ENCODE measurements at regions not wholly inside any gene's neighbourhood (a gene's known extent, or its start where the extent isn't known, plus 50 kb on each side); places are given as distances from the start of the nearest gene placed in this dataset.

DNA sequence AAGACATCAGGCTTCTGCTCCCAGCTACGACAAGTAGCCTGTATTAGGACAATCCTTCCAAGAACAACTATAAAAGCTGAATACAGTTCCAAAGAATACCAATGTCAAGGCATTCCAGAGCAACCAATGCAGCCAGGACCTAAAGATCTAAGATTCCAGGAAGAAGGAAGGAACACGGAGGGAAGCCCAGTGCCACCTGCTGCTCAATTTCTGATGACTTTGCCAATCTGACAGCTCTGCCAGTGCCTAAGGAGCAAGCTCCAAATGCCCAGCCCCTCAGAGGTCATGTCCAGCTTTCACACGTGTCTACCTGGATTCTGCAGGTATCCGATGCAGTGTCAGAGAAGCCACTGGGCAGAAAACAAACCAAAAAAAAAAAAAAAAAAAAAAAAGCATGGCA lies 164.4 kb downstream of the IRS2 start:
- Histone ChIP-seq H2AFZ (ENCODE audit: low read length) (no peak overlapping the region), H3F3A (ENCODE audit: insufficient read depth, low read length) (no peaks in the 10 kb centered on the region), H3K9ac (ENCODE audit: low read length) (no peak overlapping the region), H3K79me2 (ENCODE audit: insufficient read depth, low read length) (no peaks in the 10 kb centered on the region), H3K36me3 (ENCODE audit: insufficient read depth, low read length) (no peaks in the 10 kb centered on the region), H3K9me2 (ENCODE audit: low read depth, low read length) (no peaks in the 10 kb centered on the region), H3K4me2 (ENCODE audit: low read length) (no peak overlapping the region), H3K4me3 (ENCODE audit: low read depth, low read length, poor library complexity, severe bottlenecking) (no peak overlapping the region), H3K9me3 (ENCODE audit: low read length) (no peaks in the 10 kb centered on the region), H3K27ac (ENCODE audit: low read depth, low read length, poor library complexity, severe bottlenecking) (no peak overlapping the region), H4K20me1 (ENCODE audit: insufficient read depth, low read length) (no peaks in the 10 kb centered on the region), H3K4me1 (ENCODE audit: insufficient read depth, low read length, severe bottlenecking) (no peaks in the 10 kb centered on the region), H3K27me3 (ENCODE audit: insufficient read depth, low read length) (no peaks in the 10 kb centered on the region)
- no peak for TF ChIP-seq EZH2 (IDR thresholded peaks at IDR 0.05; ENCODE audit: borderline replicate concordance, low read length)
- TF ChIP-seq, protein P1, sequence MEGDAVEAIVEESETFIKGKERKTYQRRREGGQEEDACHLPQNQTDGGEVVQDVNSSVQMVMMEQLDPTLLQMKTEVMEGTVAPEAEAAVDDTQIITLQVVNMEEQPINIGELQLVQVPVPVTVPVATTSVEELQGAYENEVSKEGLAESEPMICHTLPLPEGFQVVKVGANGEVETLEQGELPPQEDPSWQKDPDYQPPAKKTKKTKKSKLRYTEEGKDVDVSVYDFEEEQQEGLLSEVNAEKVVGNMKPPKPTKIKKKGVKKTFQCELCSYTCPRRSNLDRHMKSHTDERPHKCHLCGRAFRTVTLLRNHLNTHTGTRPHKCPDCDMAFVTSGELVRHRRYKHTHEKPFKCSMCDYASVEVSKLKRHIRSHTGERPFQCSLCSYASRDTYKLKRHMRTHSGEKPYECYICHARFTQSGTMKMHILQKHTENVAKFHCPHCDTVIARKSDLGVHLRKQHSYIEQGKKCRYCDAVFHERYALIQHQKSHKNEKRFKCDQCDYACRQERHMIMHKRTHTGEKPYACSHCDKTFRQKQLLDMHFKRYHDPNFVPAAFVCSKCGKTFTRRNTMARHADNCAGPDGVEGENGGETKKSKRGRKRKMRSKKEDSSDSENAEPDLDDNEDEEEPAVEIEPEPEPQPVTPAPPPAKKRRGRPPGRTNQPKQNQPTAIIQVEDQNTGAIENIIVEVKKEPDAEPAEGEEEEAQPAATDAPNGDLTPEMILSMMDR (IDR thresholded peaks at IDR 0.05; ENCODE audit: low read length) = no peak

DNA sequence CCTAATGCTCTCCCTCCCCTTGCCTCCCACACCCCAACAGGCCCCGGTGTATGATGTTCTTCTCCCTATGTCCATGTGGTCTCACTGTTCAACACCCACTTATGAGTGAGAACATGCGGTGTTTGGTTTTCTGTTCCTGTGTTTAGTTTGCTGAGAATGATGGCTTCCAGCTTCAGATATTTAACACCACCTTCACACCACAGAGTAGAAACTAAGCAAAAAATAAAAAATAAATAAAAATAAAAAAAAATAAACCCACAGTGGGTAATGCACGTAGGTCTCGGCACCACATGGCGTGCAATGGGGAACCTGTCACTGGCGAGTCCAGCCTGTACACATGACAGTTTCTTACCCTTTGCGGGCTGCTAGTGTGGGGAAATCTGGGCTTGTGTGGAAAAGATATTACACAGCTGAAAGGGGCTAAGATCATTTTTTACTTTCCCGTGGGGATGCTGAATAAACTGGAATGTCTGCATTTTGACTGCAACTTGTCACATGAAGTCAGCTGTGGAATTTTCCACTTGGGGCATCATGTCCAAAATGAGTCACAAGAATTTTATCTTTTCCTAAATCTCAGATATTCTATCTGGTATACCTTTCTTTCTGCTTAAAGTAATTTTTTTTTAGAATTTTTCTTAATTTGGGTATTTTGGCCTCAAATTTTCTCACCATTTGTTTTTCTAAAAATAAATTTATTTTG lies 170.5 kb downstream of the IRS2 start:
- no peak overlapping the region for H3K4me3 ChIP-seq (ENCODE audit: low read depth, low read length, poor library complexity, severe bottlenecking)
- TF ChIP-seq, protein P1 (IDR thresholded peaks at IDR 0.05; ENCODE audit: low read length) = no peak
- no peak for TF ChIP-seq EZH2 (IDR thresholded peaks at IDR 0.05; ENCODE audit: borderline replicate concordance, low read length)
- H3K36me3 ChIP-seq (ENCODE audit: insufficient read depth, low read length) = no peaks in the 10 kb centered on the region
- H3K4me1 ChIP-seq (ENCODE audit: insufficient read depth, low read length, severe bottlenecking) = no peaks in the 10 kb centered on the region
- no peaks in the 10 kb centered on the region for H3K9me2 ChIP-seq (ENCODE audit: low read depth, low read length)
- H3F3A ChIP-seq (ENCODE audit: insufficient read depth, low read length) = no peaks in the 10 kb centered on the region
- no peak overlapping the region for H3K27ac ChIP-seq (ENCODE audit: low read depth, low read length, poor library complexity, severe bottlenecking)
- no peaks in the 10 kb centered on the region for H3K9me3 ChIP-seq (ENCODE audit: low read length)
- no peaks in the 10 kb centered on the region for H3K27me3 ChIP-seq (ENCODE audit: insufficient read depth, low read length)
- no peaks in the 10 kb centered on the region for H4K20me1 ChIP-seq (ENCODE audit: insufficient read depth, low read length)
- no peak overlapping the region for H3K4me2 ChIP-seq (ENCODE audit: low read length)
- H2AFZ ChIP-seq (ENCODE audit: low read length) = no peak overlapping the region
- H3K9ac ChIP-seq (ENCODE audit: low read length) = no peak overlapping the region
- H3K79me2 ChIP-seq (ENCODE audit: insufficient read depth, low read length) = no peaks in the 10 kb centered on the region

DNA sequence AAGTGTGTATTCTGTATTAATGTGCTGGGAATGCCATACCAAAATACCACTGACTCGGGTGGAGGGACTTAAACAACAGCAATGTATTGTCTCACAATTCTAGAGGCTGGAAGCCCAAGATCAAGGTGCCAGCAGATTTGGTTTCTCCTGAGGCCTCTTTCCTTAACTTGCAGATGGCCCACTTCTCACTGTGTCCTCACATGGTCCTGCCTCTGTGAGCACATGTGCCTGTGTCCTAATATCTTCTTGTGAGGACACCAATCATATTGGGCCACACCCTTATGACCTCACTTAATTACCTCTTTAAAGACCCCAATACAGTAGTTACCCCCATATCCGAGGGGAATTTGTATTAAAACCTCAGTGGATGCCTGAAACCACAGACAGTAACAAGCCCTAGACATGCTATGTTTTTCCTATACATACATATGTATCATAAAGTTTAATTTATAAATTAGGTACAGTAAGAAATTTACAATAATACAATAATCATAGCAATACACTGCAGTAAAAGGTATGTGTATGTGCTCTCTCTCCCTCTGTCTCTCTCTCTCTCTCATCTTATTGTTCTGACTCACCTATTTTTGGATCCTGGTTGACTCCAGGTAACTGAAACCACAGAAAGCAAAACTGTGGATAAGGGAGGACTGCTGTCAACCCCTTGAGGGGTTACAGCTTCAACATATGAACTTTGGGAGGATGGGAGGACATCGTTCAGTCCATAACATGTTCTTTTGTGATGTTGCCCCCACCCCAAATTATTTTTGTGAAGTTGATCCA lies 174.3 kb downstream of the IRS2 start:
- TF ChIP-seq, protein P1 (IDR thresholded peaks at IDR 0.05; ENCODE audit: low read length) = no peak
- Histone ChIP-seq H3K4me2 (ENCODE audit: low read length) (no peak overlapping the region), H3K27me3 (ENCODE audit: insufficient read depth, low read length) (no peaks in the 10 kb centered on the region), H3K9ac (ENCODE audit: low read length) (no peak overlapping the region), H2AFZ (ENCODE audit: low read length) (no peak overlapping the region), H4K20me1 (ENCODE audit: insufficient read depth, low read length) (no peaks in the 10 kb centered on the region), H3F3A (ENCODE audit: insufficient read depth, low read length) (no peaks in the 10 kb centered on the region), H3K4me1 (ENCODE audit: insufficient read depth, low read length, severe bottlenecking) (no peaks in the 10 kb centered on the region), H3K36me3 (ENCODE audit: insufficient read depth, low read length) (no peaks in the 10 kb centered on the region), H3K27ac (ENCODE audit: low read depth, low read length, poor library complexity, severe bottlenecking) (no peak overlapping the region), H3K79me2 (ENCODE audit: insufficient read depth, low read length) (no peaks in the 10 kb centered on the region), H3K4me3 (ENCODE audit: low read depth, low read length, poor library complexity, severe bottlenecking) (no peak overlapping the region), H3K9me3 (ENCODE audit: low read length) (no peaks in the 10 kb centered on the region), H3K9me2 (ENCODE audit: low read depth, low read length) (no peaks in the 10 kb centered on the region)
